Astrocyte (in vitro differentiated cells and primary cell): ENCODE measurements at regions not wholly inside any gene's neighbourhood (a gene's known extent, or its start where the extent isn't known, plus 50 kb on each side); places are given as distances from the start of the nearest gene placed in this dataset.

Experiments
- DNase-seq: peaks from one replicate; pipeline ENCODE4 v3.0.0-alpha.2; 2010; ENCODE audit warnings: low read depth
- FAIRE-seq: peaks from 2 replicates; lab custom pipeline; 2011; peaks lifted over from hg19 to GRCh38; lab: Jason Lieb, UNC
- H2AFZ ChIP-seq: 2 replicates; pipeline ENCODE4 v1.6.0; 2012; ENCODE audit warnings: low read depth, low read length, inconsistent platforms
- H3K27ac ChIP-seq: 2 replicates; pipeline ENCODE4 v1.5.1; 2011; ENCODE audit warnings: low read depth, low read length, inconsistent platforms
- H3K27me3 ChIP-seq: 2 replicates; pipeline ENCODE4 v1.6.0; 2011; ENCODE audit warnings: low read length, inconsistent platforms; ENCODE audit not compliant: insufficient read depth
- H3K36me3 ChIP-seq: 2 replicates; pipeline ENCODE4 v1.5.1; 2011; ENCODE audit warnings: low read length, inconsistent platforms; ENCODE audit not compliant: insufficient read depth
- H3K4me1 ChIP-seq: 2 replicates; pipeline ENCODE4 v1.5.1; 2011; ENCODE audit warnings: low read length, inconsistent platforms; ENCODE audit not compliant: insufficient read depth
- H3K4me2 ChIP-seq: 2 replicates; pipeline ENCODE4 v1.6.0; 2012; ENCODE audit warnings: low read length, inconsistent platforms
- H3K4me3 ChIP-seq: 2 replicates; pipeline ENCODE4 v1.5.1; 2011; ENCODE audit warnings: low read depth, mild to moderate bottlenecking, low read length, inconsistent platforms; ENCODE audit not compliant: insufficient read depth
- H3K79me2 ChIP-seq: 2 replicates; pipeline ENCODE4 v1.6.0; 2012; ENCODE audit warnings: mild to moderate bottlenecking, low read length, inconsistent platforms; ENCODE audit not compliant: insufficient read depth
- H3K9ac ChIP-seq: 2 replicates; pipeline ENCODE4 v1.6.0; 2012; ENCODE audit warnings: mild to moderate bottlenecking, low read length, inconsistent platforms
- H3K9me3 ChIP-seq: 2 replicates; pipeline ENCODE4 v1.5.1; 2012; ENCODE audit warnings: low read depth, mild to moderate bottlenecking, low read length, inconsistent platforms; ENCODE audit not compliant: insufficient read depth
- H4K20me1 ChIP-seq: 2 replicates; pipeline ENCODE4 v1.6.0; 2012; ENCODE audit warnings: low read length, inconsistent platforms; ENCODE audit not compliant: insufficient read depth
- H3K27ac Mint-ChIP-seq: one replicate; pipeline ENCODE4 v1.8.0; 2021; ENCODE audit warnings: mild to moderate bottlenecking, mixed read lengths; ENCODE audit not compliant: unreplicated experiment
- H3K27me3 Mint-ChIP-seq: one replicate; pipeline ENCODE4 v1.8.0; 2021; ENCODE audit warnings: low read depth, mixed read lengths; ENCODE audit not compliant: unreplicated experiment
- H3K36me3 Mint-ChIP-seq: one replicate; pipeline ENCODE4 v1.8.0; 2021; ENCODE audit warnings: low read depth, mixed read lengths; ENCODE audit not compliant: unreplicated experiment
- H3K4me1 Mint-ChIP-seq: one replicate; pipeline ENCODE4 v1.8.0; 2021; ENCODE audit warnings: low read depth, mixed read lengths; ENCODE audit not compliant: unreplicated experiment
- H3K4me3 Mint-ChIP-seq: one replicate; pipeline ENCODE4 v1.8.0; 2021; ENCODE audit warnings: mild to moderate bottlenecking, moderate library complexity, mixed read lengths; ENCODE audit not compliant: unreplicated experiment
- H3K9me3 Mint-ChIP-seq: one replicate; pipeline ENCODE4 v1.8.0; 2021; ENCODE audit warnings: mild to moderate bottlenecking, mixed read lengths; ENCODE audit not compliant: unreplicated experiment
- CTCF ChIP-seq: IDR thresholded peaks from 2 replicates; pipeline ENCODE4 v1.5.1; 2011; ENCODE audit warnings: low read depth, mild to moderate bottlenecking, inconsistent platforms, low read length, moderate library complexity; ENCODE audit not compliant: insufficient read depth
- EZH2 ChIP-seq: IDR thresholded peaks from 2 replicates; pipeline ENCODE4 v1.6.1; 2012; ENCODE audit warnings: mild to moderate bottlenecking, low read length, inconsistent platforms; ENCODE audit not compliant: insufficient read depth

GRCh38 chr9:120152295-120152694 lies 427.7 kb downstream of the CDK5RAP2 start:
- Histone ChIP-seq H3K9me3 (no peaks in the 10 kb centered on the region), H3K4me2 (no peak overlapping the region), H3K79me2 (no peaks in the 10 kb centered on the region), H3K4me1 (no peaks in the 10 kb centered on the region), H3K4me3 (no peak overlapping the region), H3K9ac (no peak overlapping the region), H3K27me3 (no peaks in the 10 kb centered on the region), H3K36me3 (no peaks in the 10 kb centered on the region), H2AFZ (no peak overlapping the region), H3K27ac (no peak overlapping the region), H4K20me1 (no peaks in the 10 kb centered on the region)
- DNase-seq (peak; percentile 2), FAIRE-seq (no peak)
- Mint-ChIP-seq H3K9me3 (no peaks in the 10 kb centered on the region), H3K27ac (no peak overlapping the region), H3K4me1 (no peaks in the 10 kb centered on the region), H3K4me3 (no peak overlapping the region), H3K27me3 (peaks cover 9% of the 10 kb centered on the region), H3K36me3 (no peaks in the 10 kb centered on the region)
- TF ChIP-seq EZH2 (no peak), CTCF (no peak)

GRCh38 chr9:120151806-120152205 lies 428.2 kb downstream of the CDK5RAP2 start:
- no peaks in the 10 kb centered on the region for H3K9me3 Mint-ChIP-seq
- H3K4me3 Mint-ChIP-seq = no peak overlapping the region
- no peaks in the 10 kb centered on the region for H3K4me1 Mint-ChIP-seq
- Histone ChIP-seq H3K9ac (no peak overlapping the region), H2AFZ (no peak overlapping the region), H3K27me3 (no peaks in the 10 kb centered on the region), H3K27ac (no peak overlapping the region), H3K9me3 (no peaks in the 10 kb centered on the region), H3K79me2 (no peaks in the 10 kb centered on the region), H3K36me3 (no peaks in the 10 kb centered on the region), H3K4me2 (no peak overlapping the region), H4K20me1 (no peaks in the 10 kb centered on the region), H3K4me1 (no peaks in the 10 kb centered on the region), H3K4me3 (no peak overlapping the region)
- H3K27me3 Mint-ChIP-seq = peaks cover 9% of the 10 kb centered on the region
- H3K36me3 Mint-ChIP-seq = no peaks in the 10 kb centered on the region
- no peak for FAIRE-seq
- no peak overlapping the region for H3K27ac Mint-ChIP-seq
- no peak for DNase-seq
- TF ChIP-seq EZH2 = no peak
- TF ChIP-seq CTCF = no peak

- H3K9me3 ChIP-seq = no peaks in the 10 kb centered on the region
Observed at GRCh38 chr9:120151149-120151548, 428.8 kb downstream of the CDK5RAP2 start.

More at GRCh38 chr9:120151149-120151548, 428.8 kb downstream of the CDK5RAP2 start:
- Mint-ChIP-seq H3K27me3 (peaks cover 9% of the 10 kb centered on the region), H3K4me3 (no peak overlapping the region), H3K27ac (no peak overlapping the region), H3K9me3 (no peaks in the 10 kb centered on the region), H3K4me1 (no peaks in the 10 kb centered on the region), H3K36me3 (no peaks in the 10 kb centered on the region)
- Histone ChIP-seq H3K27me3 (no peaks in the 10 kb centered on the region), H3K4me3 (no peak overlapping the region), H3K4me2 (no peak overlapping the region), H4K20me1 (no peaks in the 10 kb centered on the region), H3K9ac (no peak overlapping the region), H3K36me3 (no peaks in the 10 kb centered on the region), H3K79me2 (no peaks in the 10 kb centered on the region), H2AFZ (no peak overlapping the region), H3K27ac (no peak overlapping the region), H3K4me1 (no peaks in the 10 kb centered on the region)
- TF ChIP-seq EZH2 = no peak
- TF ChIP-seq CTCF = no peak
- FAIRE-seq (no peak), DNase-seq (no peak)
